Activated CD4-positive, alpha-beta memory T cell treated with anti-CD3 and anti-CD28 coated beads for 36 hours (primary cell): ENCODE measurements at regions not wholly inside any gene's neighbourhood (a gene's known extent, or its start where the extent isn't known, plus 50 kb on each side); places are given as distances from the start of the nearest gene placed in this dataset.

Experiments used
- CTCF ChIA-PET: fragments of 350-600 bp; sonication (Branson Sonifier 250); formaldehyde crosslinking; loops from one replicate; lab custom pipeline; 2021; ENCODE audit warnings: antibody characterized with exemption, inconsistent platforms; lab: Charles Lee
- POLR2A ChIA-PET: fragments of 350-600 bp; sonication (Branson Sonifier 250); formaldehyde crosslinking; loops from one replicate; lab custom pipeline; 2021; ENCODE audit warnings: antibody characterized with exemption; lab: Charles Lee
- DNase-seq: peaks from one replicate; pipeline ENCODE4 v3.0.0-alpha.2; 2020
- H3K27ac Mint-ChIP-seq: one replicate; pipeline ENCODE4 v1.8.0; 2021; ENCODE audit warnings: mixed read lengths
- H3K27me3 Mint-ChIP-seq: one replicate; pipeline ENCODE4 v1.8.0; 2021; ENCODE audit warnings: mixed read lengths
- H3K36me3 Mint-ChIP-seq: one replicate; pipeline ENCODE4 v1.8.0; 2021; ENCODE audit warnings: mixed read lengths
- H3K4me1 Mint-ChIP-seq: one replicate; pipeline ENCODE4 v1.8.0; 2021; ENCODE audit warnings: low read depth, mixed read lengths
- H3K4me3 Mint-ChIP-seq: one replicate; pipeline ENCODE4 v1.8.0; 2021; ENCODE audit warnings: mild to moderate bottlenecking, mixed read lengths
- H3K9me3 Mint-ChIP-seq: one replicate; pipeline ENCODE4 v1.8.0; 2021; ENCODE audit warnings: mixed read lengths
- intact Hi-C: fragments of 100-400 bp; cut with micrococcal nuclease; formaldehyde crosslinking; loops from one replicate; pipeline ENCODE4 v1.15.1; 2023

DNA sequence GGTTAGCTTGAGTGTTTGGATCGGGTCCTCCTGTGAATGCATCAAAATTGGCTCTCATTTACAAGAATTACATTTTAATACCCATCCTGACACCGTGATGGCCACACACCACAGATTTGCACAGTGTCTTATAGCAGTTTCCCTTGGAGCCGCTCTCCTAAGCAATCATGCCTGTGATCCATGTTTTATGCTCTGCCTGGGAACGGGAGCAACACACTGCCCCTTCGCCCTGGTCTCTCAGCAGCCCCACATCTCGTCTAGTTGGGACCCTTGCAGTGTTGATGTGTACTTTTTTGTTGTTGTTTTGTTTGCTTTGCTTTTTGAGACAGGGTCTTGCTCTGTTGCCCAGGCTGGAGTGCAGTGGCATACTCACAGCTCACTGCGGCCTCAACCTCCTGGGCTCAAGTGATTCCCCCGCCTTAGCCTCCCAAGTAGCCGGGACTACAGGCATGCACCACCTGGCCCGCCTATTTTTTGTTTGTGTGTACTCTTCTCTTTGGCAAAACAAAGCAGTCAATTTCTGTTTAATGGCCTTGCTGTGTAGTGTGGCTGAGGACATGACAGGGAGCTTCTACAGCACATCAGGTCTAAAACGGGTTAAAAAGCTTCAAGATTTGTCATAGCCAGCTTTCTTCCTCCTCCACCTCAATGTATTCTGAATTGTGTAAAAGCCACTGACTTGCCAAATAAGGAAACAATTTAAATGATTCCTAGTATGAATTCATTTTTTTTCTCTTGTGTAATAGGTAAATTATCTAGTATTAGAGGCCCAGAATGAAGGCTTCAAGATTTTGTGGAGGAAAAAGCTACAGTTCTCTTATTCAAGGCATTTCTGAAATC lies 101.6 kb upstream of the TBCA start:
- H3K36me3 Mint-ChIP-seq, result no peaks in the 10 kb centered on the region
- no peak for DNase-seq
- no peak overlapping the region for H3K4me3 Mint-ChIP-seq
- intact Hi-C loops, result no loop called here
- H3K27me3 Mint-ChIP-seq, result peaks cover 2% of the 10 kb centered on the region
- H3K9me3 Mint-ChIP-seq, result no peaks in the 10 kb centered on the region
- H3K4me1 Mint-ChIP-seq, result peaks cover 24% of the 10 kb centered on the region
- CTCF ChIA-PET, result no interaction called here
- no peak overlapping the region for H3K27ac Mint-ChIP-seq
- POLR2A ChIA-PET, result no interaction called here

DNA sequence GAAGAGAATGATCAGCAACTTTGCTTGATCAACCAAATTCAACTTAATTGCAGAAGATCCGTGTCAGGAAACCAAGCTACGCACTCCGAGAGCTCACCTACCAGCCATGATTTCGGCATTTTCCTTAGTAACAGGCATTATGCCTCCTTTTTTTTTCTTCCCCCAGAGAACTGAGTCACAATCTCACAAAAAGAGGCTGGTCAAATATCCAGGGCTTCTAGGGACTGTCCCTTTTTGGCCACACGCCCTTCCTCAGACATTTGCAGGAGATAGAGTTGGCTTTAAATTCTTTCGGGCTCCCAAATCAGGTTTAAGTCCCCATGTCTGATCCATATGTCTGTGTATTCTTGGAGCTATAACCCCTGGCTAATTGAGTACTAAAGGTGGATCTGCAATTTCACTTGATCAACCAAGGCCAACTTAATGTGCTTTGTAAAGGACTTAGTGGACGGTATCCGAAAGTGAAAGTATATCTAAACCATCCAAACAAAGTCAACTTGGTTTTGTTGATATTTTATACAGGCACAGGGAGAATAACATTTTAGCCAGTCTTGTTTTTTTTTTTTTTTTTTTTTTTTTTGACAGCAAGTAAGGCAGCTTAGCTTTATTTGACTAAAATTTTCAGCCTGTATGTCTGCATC lies 100.8 kb upstream of the TBCA start:
- Mint-ChIP-seq H3K9me3 (no peaks in the 10 kb centered on the region), H3K36me3 (no peaks in the 10 kb centered on the region), H3K27ac (no peak overlapping the region), H3K27me3 (peaks cover 2% of the 10 kb centered on the region), H3K4me3 (no peak overlapping the region), H3K4me1 (peaks cover 18% of the 10 kb centered on the region)
- intact Hi-C loops, result no loop called here
- ChIA-PET CTCF (no interaction called here), POLR2A (no interaction called here)
- DNase-seq, result no peak

GRCh38 chr5:77876316-77876715 lies 100.2 kb upstream of the TBCA start:
- no peaks in the 10 kb centered on the region for H3K9me3 Mint-ChIP-seq
- CTCF ChIA-PET, result no interaction called here
- peaks cover 14% of the 10 kb centered on the region for H3K4me1 Mint-ChIP-seq
- no peak overlapping the region for H3K4me3 Mint-ChIP-seq
- H3K36me3 Mint-ChIP-seq, result no peaks in the 10 kb centered on the region
- peaks cover 2% of the 10 kb centered on the region for H3K27me3 Mint-ChIP-seq
- no peak for DNase-seq
- intact Hi-C loops, result no loop called here
- POLR2A ChIA-PET, result no interaction called here
- H3K27ac Mint-ChIP-seq, result no peak overlapping the region

DNA sequence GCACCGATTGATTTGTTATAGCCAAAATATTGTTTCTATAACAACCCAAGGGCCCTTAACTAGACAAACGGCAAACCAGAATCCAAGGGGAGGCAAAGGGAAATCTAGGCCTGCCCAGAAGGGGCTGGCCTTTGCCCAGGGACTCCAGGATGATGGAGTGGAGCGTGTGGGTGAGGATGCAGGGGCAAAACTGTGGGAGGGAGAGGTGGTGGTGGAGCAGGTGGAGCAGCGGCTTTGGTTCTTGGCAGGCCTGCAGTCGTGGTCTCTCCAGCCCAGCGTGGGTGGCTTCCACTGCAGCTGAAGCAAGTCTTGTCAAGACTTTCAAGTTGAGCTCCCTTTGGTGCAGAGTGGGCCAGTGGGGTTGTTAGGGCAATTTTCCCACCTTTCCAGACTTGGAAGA lies 98.6 kb upstream of the TBCA start:
- DNase-seq, result no peak
- Mint-ChIP-seq H3K27ac (no peak overlapping the region), H3K4me1 (peaks cover 3% of the 10 kb centered on the region), H3K27me3 (peaks cover 2% of the 10 kb centered on the region), H3K4me3 (no peak overlapping the region), H3K9me3 (no peaks in the 10 kb centered on the region), H3K36me3 (no peaks in the 10 kb centered on the region)
- intact Hi-C loops, result no loop called here
- POLR2A ChIA-PET, result no interaction called here
- CTCF ChIA-PET, result interaction anchor here (1.0 kb wide), 1 partner anchor 48 kb away, joined by 3 read pairs; no protein-coding TSS in a partner anchor

DNA sequence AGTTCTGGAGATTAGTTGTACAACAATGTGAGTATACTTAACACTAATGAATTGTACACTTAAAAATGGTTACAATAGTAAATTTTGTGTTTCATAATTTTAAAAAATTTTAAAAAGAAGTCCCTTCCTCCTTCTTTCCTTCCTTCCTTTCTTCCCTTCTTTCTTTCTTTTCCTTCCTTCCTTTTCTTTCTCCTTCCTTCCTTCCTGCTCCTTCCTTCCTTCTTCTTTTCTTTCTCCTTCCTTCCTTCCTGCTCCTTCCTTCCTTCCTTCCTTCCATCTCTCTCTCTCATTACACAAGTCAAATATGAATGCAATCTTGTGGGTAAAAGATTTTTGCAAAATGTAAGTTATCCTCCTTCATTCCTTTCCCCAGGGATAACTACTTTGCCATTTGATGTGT lies 97.1 kb upstream of the TBCA start:
- no peak for DNase-seq
- intact Hi-C loops, result no loop called here
- peaks cover 2% of the 10 kb centered on the region for H3K27me3 Mint-ChIP-seq
- H3K9me3 Mint-ChIP-seq, result no peaks in the 10 kb centered on the region
- H3K4me1 Mint-ChIP-seq, result peaks cover 3% of the 10 kb centered on the region
- no peak overlapping the region for H3K4me3 Mint-ChIP-seq
- ChIA-PET POLR2A (no interaction called here), CTCF (no interaction called here)
- no peaks in the 10 kb centered on the region for H3K36me3 Mint-ChIP-seq
- no peak overlapping the region for H3K27ac Mint-ChIP-seq

GRCh38 chr5:77871946-77872345 lies 95.8 kb upstream of the TBCA start:
- peaks cover 4% of the 10 kb centered on the region for H3K27me3 Mint-ChIP-seq
- ChIA-PET CTCF (interaction anchor here (1.0 kb wide), 1 partner anchor 211 kb away, joined by 3 read pairs; no protein-coding TSS in a partner anchor), POLR2A (no interaction called here)
- H3K9me3 Mint-ChIP-seq, result no peaks in the 10 kb centered on the region
- H3K36me3 Mint-ChIP-seq, result no peaks in the 10 kb centered on the region
- H3K4me1 Mint-ChIP-seq, result peaks cover 1% of the 10 kb centered on the region
- no peak overlapping the region for H3K4me3 Mint-ChIP-seq
- intact Hi-C loops, result no loop called here
- no peak overlapping the region for H3K27ac Mint-ChIP-seq
- no peak for DNase-seq

DNA sequence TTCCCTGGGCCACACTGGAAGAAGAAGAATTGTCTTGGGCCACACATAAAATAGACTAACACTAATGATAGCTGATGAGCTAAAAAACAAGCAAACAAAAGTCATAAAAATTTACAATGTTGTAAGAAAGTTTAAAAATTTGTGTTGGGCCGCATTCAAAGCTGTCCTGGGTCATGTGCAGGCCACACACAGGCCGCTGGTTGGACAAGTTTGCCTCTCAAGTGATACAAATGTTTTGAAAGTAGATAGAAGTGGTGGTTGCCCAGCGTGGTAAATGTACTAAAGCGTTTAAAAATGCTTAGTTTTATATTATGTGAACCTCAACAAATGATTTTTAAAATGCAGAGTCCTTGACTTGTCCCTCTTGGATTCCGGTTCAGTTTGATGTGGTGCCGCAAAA lies 94.9 kb upstream of the TBCA start:
- H3K36me3 Mint-ChIP-seq, result no peaks in the 10 kb centered on the region
- no peaks in the 10 kb centered on the region for H3K9me3 Mint-ChIP-seq
- H3K27me3 Mint-ChIP-seq, result peaks cover 4% of the 10 kb centered on the region
- H3K4me3 Mint-ChIP-seq, result no peak overlapping the region
- ChIA-PET CTCF (interaction anchor here (1.0 kb wide), 1 partner anchor 210 kb away, joined by 3 read pairs; no protein-coding TSS in a partner anchor), POLR2A (no interaction called here)
- no peaks in the 10 kb centered on the region for H3K4me1 Mint-ChIP-seq
- intact Hi-C loops, result no loop called here
- DNase-seq, result no peak
- H3K27ac Mint-ChIP-seq, result no peak overlapping the region

GRCh38 chr5:77869116-77869798 lies 93.1 kb upstream of the TBCA start:
- intact Hi-C loops, result no loop called here
- no peaks in the 10 kb centered on the region for H3K36me3 Mint-ChIP-seq
- no peak overlapping the region for H3K27ac Mint-ChIP-seq

DNA sequence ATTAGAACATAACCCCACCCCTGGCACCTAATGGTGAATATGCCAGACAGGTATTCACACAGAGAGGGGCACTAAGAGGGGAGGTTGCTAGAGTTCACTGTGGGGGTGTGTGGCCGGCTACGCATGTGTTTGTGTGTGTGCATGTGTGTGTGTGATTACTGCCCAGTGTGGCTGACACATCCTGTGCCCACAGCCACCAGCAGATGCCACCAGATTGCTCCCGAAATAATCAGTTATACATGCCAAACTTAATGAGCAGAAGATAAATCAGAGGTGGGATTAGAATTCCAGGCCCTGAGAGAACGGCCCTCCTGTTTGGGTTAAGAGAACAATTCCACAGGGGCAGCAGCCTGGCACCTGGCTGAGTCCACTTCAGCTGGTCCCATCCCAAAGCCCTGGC lies 91.8 kb upstream of the TBCA start:
- Mint-ChIP-seq H3K4me3 (no peak overlapping the region), H3K9me3 (no peaks in the 10 kb centered on the region), H3K27me3 (peaks cover 2% of the 10 kb centered on the region), H3K27ac (no peak overlapping the region), H3K4me1 (no peaks in the 10 kb centered on the region), H3K36me3 (no peaks in the 10 kb centered on the region)
- DNase-seq, result no peak
- ChIA-PET POLR2A (no interaction called here), CTCF (interaction anchor here (0.7 kb wide), 1 partner anchor 138 kb away, joined by 3 read pairs; no protein-coding TSS in a partner anchor)
- intact Hi-C loops, result no loop called here

More at GRCh38 chr5:77869116-77869798, 93.1 kb upstream of the TBCA start:
- H3K4me1 Mint-ChIP-seq, result no peaks in the 10 kb centered on the region
- ChIA-PET POLR2A (no interaction called here), CTCF (interaction anchor here (0.7 kb wide), 1 partner anchor 27 kb away, joined by 3 read pairs; no protein-coding TSS in a partner anchor)
- no peaks in the 10 kb centered on the region for H3K9me3 Mint-ChIP-seq
- H3K4me3 Mint-ChIP-seq, result no peak overlapping the region
- DNase-seq, result no peak
- H3K27me3 Mint-ChIP-seq, result peaks cover 2% of the 10 kb centered on the region

DNA sequence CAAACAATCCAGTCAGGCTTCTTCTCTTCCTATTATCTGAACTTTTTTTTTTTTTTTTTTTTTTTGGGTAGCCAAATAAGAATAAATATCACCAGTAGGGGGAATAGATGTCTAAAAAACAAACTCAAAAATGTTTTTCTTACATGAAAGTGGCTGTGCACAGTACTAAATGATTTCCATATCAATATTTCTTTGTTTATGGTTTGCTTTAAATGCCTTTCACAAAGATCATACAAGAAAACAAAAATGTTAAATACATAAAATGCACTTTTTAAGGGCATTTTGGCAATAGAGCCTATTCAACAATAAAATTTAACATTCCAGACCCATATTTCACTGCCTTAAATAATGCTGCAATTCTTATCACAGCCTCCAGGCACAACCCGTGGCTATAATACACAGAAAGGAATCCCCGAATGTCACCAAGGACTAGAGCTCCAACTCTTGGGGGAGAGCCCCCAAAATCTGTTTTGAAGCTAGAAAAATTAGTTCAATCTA lies 91.1 kb upstream of the TBCA start:
- H3K4me3 Mint-ChIP-seq, result no peak overlapping the region
- H3K4me1 Mint-ChIP-seq, result no peaks in the 10 kb centered on the region
- POLR2A ChIA-PET, result no interaction called here
- no peaks in the 10 kb centered on the region for H3K9me3 Mint-ChIP-seq
- intact Hi-C loops, result no loop called here
- CTCF ChIA-PET, result interaction anchor here (0.7 kb wide), 1 partner anchor 139 kb away, joined by 3 read pairs; no protein-coding TSS in a partner anchor
- no peak for DNase-seq
- peaks cover 2% of the 10 kb centered on the region for H3K27me3 Mint-ChIP-seq
- H3K36me3 Mint-ChIP-seq, result no peaks in the 10 kb centered on the region
- H3K27ac Mint-ChIP-seq, result no peak overlapping the region

- Mint-ChIP-seq H3K27ac (no peak overlapping the region), H3K36me3 (no peaks in the 10 kb centered on the region), H3K27me3 (peaks cover 2% of the 10 kb centered on the region), H3K4me3 (no peak overlapping the region), H3K4me1 (no peaks in the 10 kb centered on the region), H3K9me3 (no peaks in the 10 kb centered on the region)
- POLR2A ChIA-PET, result no interaction called here
- DNase-seq, result no peak
- intact Hi-C loops, result no loop called here
- CTCF ChIA-PET, result interaction anchor here (0.6 kb wide), 1 partner anchor 70 kb away, joined by 3 read pairs; no protein-coding TSS in a partner anchor
Observed at GRCh38 chr5:77866198-77866597, 90.1 kb upstream of the TBCA start.

DNA sequence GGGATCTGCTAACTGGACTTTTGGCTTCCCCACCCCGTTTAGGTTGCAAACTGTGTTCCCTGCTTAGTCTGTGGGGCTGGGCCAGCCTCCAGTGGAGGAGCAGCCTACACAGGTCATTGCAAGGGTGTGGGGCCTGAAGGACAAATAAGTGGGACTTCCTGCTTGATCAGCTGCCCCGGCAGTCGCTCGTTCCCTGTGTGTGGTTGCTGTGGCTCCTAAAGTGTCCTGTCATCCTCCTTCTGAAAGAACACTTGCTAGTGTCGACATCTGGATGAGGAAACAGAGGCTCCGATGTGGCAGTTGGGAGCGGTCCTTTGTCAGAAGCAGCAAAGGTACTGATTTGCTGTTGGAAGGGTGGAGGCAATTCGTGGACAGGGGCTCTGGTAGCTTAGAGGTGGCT lies 88.9 kb upstream of the TBCA start:
- no peak overlapping the region for H3K27ac Mint-ChIP-seq
- no peak for DNase-seq
- ChIA-PET CTCF (no interaction called here), POLR2A (no interaction called here)
- peaks cover 2% of the 10 kb centered on the region for H3K27me3 Mint-ChIP-seq
- no peak overlapping the region for H3K4me3 Mint-ChIP-seq
- no peaks in the 10 kb centered on the region for H3K4me1 Mint-ChIP-seq
- H3K9me3 Mint-ChIP-seq, result no peaks in the 10 kb centered on the region
- intact Hi-C loops, result no loop called here
- no peaks in the 10 kb centered on the region for H3K36me3 Mint-ChIP-seq
